IgD-negative memory B cell (primary cell): ENCODE measurements at regions not wholly inside any gene's neighbourhood (a gene's known extent, or its start where the extent isn't known, plus 50 kb on each side); places are given as distances from the start of the nearest gene placed in this dataset.

Experiments used
- H3K27ac Mint-ChIP-seq, 3 donors: one replicate each; pipeline ENCODE4 v1.8.0; 2020 to 2022; ENCODE audit warnings: mild to moderate bottlenecking in 3 of 3, mixed read lengths in 3 of 3, moderate library complexity in 1 of 3
- H3K27me3 Mint-ChIP-seq: one replicate; pipeline ENCODE4 v1.8.0; 2021; ENCODE audit warnings: mixed read lengths
- H3K36me3 Mint-ChIP-seq: one replicate; pipeline ENCODE4 v1.8.0; 2020; ENCODE audit warnings: mild to moderate bottlenecking, mixed read lengths
- H3K4me1 Mint-ChIP-seq, 3 donors: one replicate each; pipeline ENCODE4 v1.8.0; 2020 to 2022; ENCODE audit warnings: mixed read lengths in 3 of 3, mild to moderate bottlenecking in 1 of 3
- H3K4me3 Mint-ChIP-seq, 4 donors: one replicate each; pipeline ENCODE4 v1.8.0; 2020 to 2022; ENCODE audit warnings: mild to moderate bottlenecking in 4 of 4, mixed read lengths in 4 of 4, moderate library complexity in 3 of 4
- H3K9me3 Mint-ChIP-seq, 3 donors: one replicate each; pipeline ENCODE4 v1.8.0; 2020 to 2021; ENCODE audit warnings: mixed read lengths in 3 of 3, mild to moderate bottlenecking in 1 of 3

DNA sequence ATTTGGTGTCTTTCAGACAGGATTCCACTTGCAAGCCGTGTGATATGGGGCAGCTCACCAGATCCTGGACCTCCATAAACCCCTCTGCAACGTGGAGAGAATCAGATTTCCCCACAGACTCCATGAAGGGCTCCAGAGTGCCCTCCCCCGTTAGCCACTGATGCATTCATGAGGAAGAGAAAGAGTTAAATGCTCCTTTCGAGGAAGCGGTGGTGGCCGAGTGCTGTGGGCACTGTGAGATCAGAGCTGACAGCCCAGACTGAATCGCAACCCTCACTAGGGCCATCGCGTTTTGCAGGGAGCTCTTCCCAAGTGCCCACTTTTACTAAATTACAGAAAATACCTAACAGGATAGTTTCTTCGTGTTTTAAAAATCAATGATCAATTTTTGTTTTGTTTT, 226.3 kb upstream of the ZNF32 start:
- H3K9me3 Mint-ChIP-seq = peaks cover 0 to under 1% (median 0%) of the 10 kb centered on the region in 3 donors
- peaks cover 4% of the 10 kb centered on the region for H3K27me3 Mint-ChIP-seq
- no peak overlapping the region for H3K4me3 Mint-ChIP-seq
- no peaks in the 10 kb centered on the region for H3K36me3 Mint-ChIP-seq
- peaks cover 0 to 1% (median 0%) of the 10 kb centered on the region in 3 donors for H3K4me1 Mint-ChIP-seq
- H3K27ac Mint-ChIP-seq = no peak overlapping the region

DNA sequence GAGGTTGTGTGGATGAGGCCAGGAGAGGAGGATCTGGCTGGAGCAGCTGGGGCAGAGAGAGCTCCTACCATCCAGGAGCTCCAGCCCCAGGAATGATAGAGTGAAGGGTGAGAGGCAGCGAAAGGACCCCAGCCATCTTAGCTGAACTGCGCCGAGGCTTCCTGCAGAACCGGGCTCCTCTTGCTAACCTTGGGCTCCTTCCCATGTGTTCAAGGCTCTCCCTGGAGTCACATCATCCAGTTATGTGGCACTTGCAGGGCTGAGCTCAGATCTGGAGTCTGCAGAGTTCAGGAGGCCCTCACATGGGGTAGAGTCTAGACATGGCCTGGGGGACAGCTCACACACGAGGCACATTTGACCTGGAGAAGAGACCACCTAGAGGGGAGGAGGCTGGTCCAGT, 225.0 kb upstream of the ZNF32 start:
- Mint-ChIP-seq H3K9me3 (peaks cover 0 to 2% (median 0%) of the 10 kb centered on the region in 3 donors), H3K4me3 (no peak overlapping the region), H3K27me3 (peaks cover 4% of the 10 kb centered on the region), H3K36me3 (no peaks in the 10 kb centered on the region), H3K4me1 (peaks cover 0 to 1% (median 0%) of the 10 kb centered on the region in 3 donors), H3K27ac (no peak overlapping the region)

DNA sequence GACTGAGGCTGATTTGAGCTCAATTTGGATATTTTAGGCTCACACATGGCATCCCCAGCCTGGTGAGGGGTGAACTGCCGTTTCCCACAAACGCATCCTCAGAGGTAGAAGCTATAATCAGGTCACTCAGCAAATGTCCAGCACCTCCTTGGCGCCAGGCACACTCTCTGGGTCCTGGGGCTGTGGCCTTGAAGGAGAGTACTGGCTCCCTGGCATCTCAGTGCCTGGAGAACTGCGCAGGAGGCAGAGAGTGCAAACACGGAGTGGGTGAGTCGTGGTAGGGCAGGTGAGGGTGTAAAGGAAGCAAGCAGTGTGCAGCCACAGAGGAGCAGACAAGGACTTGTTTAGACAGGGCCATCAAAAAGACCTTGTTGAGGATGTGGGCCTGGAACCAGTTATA, 224.0 kb upstream of the ZNF32 start:
- H3K4me1 Mint-ChIP-seq = no peaks in the 10 kb centered on the region
- H3K36me3 Mint-ChIP-seq = no peaks in the 10 kb centered on the region
- peaks cover 0 to 2% (median 0%) of the 10 kb centered on the region in 3 donors for H3K9me3 Mint-ChIP-seq
- peaks cover 2% of the 10 kb centered on the region for H3K27me3 Mint-ChIP-seq
- H3K27ac Mint-ChIP-seq = no peak overlapping the region
- no peak overlapping the region for H3K4me3 Mint-ChIP-seq

DNA sequence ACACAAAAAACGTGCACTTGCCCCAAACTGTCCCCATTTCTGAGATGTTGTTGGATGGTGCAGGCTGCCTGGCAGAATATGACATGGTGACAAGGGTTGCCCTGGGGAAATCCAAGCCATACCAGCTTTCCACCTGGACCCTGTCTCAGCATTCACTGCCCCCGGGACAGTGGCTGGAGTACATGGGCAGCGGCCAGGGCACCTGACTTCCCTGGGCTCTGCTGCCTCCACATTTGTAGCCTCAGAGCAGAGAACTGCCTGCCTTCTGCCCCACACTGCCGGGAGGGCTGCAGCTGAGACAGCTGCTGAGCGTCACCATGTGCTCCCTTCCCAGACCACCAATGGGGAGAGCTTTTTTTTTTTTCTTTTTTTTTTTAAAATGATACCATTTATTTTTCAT, 222.9 kb upstream of the ZNF32 start:
- no peaks in the 10 kb centered on the region for H3K36me3 Mint-ChIP-seq
- H3K9me3 Mint-ChIP-seq = peaks cover 0 to 2% (median 0%) of the 10 kb centered on the region in 3 donors
- H3K4me3 Mint-ChIP-seq = no peak overlapping the region

DNA sequence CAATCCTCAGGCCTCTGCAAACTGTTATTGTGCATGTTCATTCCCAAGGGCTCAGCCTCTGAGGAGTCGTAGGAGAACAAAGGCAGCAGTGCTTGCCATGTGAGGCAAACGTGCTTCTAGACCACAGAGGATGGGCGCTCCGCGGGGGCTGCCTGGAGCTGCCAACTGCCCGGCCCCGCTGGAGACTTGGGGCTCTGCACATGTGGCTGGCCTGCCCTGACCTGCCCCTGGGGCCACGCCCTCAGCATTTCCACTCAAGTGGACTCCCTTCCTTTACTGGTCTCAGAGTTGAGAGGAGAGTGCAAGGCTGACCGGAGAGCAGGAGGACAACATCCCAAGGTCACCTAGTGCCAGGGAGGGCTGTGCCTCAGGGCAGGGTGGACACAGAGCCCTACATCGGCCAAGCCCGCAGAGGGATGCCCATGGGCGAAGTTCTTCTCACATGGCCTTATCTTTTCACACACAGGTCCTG, 222.3 kb upstream of the ZNF32 start:
- H3K4me3 Mint-ChIP-seq = no peak overlapping the region
- H3K36me3 Mint-ChIP-seq = no peaks in the 10 kb centered on the region
- peaks cover 2% of the 10 kb centered on the region for H3K27me3 Mint-ChIP-seq

More for the DNA sequence above, 222.9 kb upstream of the ZNF32 start:
- Mint-ChIP-seq H3K27ac (no peak overlapping the region), H3K27me3 (peaks cover 2% of the 10 kb centered on the region), H3K4me1 (no peaks in the 10 kb centered on the region)

DNA sequence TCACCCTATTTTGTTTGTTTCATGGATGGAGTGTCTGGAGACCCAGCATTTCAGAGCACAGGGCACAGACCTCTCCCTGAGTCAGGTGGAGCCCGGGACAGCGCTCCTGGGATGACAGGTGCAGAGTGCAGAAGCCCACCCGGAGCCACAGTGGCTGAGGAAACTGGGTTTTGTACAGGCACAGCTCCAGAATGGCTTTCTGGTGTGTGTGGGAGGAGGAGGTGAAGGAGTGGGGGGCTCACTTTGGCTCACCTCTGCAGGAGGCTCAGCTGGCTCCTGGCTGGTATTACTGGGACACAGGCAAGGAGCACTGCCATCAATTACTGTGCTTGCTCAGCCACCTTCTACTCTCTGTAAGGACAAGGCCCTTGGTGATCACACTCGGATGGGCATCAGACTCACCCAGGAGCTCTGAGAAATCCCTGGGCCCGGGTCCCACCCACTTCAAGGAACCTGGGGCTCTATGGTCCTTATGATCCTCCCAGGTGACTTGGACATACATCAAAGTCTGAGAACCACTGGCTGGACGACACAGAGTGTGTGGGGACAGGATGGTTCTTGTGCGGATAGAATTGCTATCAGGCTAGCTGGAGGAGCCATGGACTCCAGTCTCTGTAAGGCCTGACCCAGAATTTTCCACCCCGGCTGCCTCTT, 221.1 kb upstream of the ZNF32 start:
- no peak overlapping the region for H3K4me3 Mint-ChIP-seq
- H3K9me3 Mint-ChIP-seq = peaks cover 0 to 2% (median 0%) of the 10 kb centered on the region in 3 donors
- peaks cover 2% of the 10 kb centered on the region for H3K27me3 Mint-ChIP-seq
- no peaks in the 10 kb centered on the region for H3K36me3 Mint-ChIP-seq
- H3K4me1 Mint-ChIP-seq = no peaks in the 10 kb centered on the region
- no peak overlapping the region for H3K27ac Mint-ChIP-seq

More for the DNA sequence above, 222.3 kb upstream of the ZNF32 start:
- Mint-ChIP-seq H3K27ac (no peak overlapping the region), H3K9me3 (peaks cover 0 to 2% (median 0%) of the 10 kb centered on the region in 3 donors), H3K4me1 (no peaks in the 10 kb centered on the region)

DNA sequence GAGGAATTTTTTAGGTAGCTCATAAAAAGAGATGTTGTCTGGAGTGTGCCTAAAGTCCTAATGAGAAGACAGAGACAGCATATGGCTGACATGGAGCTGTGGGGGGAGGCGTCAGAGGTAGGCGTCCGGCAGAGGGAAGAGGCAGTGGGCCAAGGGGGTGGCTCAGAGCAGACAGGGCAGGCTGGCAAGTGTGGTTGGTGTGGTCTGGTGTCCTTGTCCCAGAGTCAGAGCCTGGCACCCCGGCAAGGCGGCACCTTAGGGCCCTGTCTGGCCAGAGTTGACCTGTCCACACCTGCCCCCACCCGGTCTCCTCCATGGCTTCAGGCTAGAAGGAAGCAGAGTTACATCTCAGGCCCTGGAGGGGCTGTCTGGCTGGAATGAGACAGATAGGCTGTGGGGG, 220.3 kb upstream of the ZNF32 start:
- Mint-ChIP-seq H3K27me3 (peaks cover 2% of the 10 kb centered on the region), H3K4me3 (no peak overlapping the region), H3K36me3 (no peaks in the 10 kb centered on the region), H3K27ac (no peak overlapping the region), H3K4me1 (no peaks in the 10 kb centered on the region), H3K9me3 (peaks cover 0 to 2% (median 0%) of the 10 kb centered on the region in 3 donors)

DNA sequence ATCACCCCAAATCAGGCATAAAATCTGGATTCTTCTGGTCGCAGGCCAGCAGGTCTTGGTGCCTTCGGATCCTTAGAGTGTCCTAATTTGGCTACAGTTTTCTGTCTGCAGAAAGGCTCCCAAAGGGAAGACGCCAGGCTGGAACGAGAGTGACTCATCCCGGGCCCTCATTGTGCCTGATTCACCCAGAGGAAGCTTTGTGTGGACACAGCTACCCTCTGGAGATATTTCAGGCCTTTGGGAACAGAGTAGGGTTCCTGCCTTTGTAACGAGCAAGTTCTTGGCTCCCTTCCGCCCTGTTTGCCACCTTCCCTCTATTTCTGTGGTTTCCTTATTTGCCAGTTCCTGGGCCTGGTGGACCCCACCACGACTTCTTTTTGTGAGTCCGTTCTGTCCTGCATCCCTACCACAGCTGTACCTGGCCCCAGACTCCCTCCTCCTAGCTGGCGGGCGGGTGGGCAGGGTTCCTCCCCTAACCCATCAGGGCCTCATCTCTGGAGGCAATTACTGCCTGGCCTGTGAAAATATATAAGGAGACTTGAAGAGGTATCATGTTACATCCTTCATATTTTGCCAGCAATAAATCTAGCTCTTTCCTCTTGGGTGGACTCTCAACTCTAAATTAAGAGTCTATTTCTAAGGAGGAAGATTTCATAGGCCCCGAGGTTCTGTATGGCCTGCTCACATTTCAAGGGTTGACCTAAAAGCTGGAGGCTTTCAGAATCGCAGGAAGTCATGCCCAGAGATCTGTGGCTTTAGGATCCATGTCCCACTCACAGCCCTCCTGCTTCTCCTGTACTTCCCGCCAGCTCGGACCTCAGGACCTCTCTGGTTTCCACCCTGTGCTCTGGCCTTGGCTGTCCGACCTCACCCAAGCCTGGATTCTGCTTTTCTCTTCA, 219.2 kb upstream of the ZNF32 start:
- Mint-ChIP-seq H3K36me3 (no peaks in the 10 kb centered on the region), H3K27ac (no peak overlapping the region), H3K4me1 (no peaks in the 10 kb centered on the region), H3K27me3 (no peaks in the 10 kb centered on the region), H3K4me3 (no peak overlapping the region), H3K9me3 (peaks cover 0 to 2% (median 0%) of the 10 kb centered on the region in 3 donors)

DNA sequence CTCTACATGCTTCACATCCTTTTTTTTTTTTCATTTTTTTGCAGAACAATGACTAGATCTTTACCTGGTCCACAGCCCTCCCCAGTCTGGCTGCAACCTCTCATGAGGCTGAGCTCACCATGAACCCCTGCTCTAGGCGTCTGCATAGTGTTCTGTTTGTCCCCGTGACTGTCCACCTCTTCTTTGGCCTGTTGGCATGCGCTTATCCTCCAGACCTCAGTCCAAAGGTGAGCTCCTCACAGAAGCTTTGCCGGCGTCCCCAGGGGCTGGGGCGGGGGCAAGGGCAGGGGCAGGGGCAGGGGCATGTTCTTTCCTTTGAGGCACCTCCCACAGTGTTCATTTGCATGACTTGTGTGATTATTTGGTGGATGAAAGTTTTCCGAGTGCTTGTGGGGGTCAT, 218.4 kb upstream of the ZNF32 start:
- H3K36me3 Mint-ChIP-seq = no peaks in the 10 kb centered on the region
- no peaks in the 10 kb centered on the region for H3K27me3 Mint-ChIP-seq
- peaks cover 0 to 3% (median 2%) of the 10 kb centered on the region in 3 donors for H3K9me3 Mint-ChIP-seq
- no peak overlapping the region for H3K4me3 Mint-ChIP-seq
- H3K4me1 Mint-ChIP-seq = no peaks in the 10 kb centered on the region
- H3K27ac Mint-ChIP-seq = no peak overlapping the region

DNA sequence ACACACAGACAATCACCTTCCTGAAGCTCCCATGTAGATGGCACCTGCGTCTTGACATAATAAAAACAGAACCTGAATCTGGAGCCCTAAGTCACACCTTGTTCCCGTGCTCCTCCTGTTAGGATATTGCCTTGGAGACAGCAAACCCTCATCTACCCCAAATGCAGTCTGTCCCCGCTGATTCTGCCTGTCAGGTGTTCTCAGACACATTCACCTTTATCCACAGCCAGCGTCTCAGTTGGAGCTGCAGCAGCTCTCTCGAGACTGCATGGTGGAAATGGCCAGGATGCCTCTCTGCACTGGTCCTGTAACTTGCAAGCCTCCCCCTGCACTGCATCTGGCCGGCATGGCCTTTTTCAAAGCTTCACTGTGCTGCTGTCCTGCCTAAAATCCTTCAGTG, 218.0 kb upstream of the ZNF32 start:
- Mint-ChIP-seq H3K27me3 (no peaks in the 10 kb centered on the region), H3K4me1 (no peaks in the 10 kb centered on the region), H3K27ac (no peak overlapping the region), H3K4me3 (no peak overlapping the region), H3K9me3 (peaks cover 0 to 3% (median 2%) of the 10 kb centered on the region in 3 donors), H3K36me3 (no peaks in the 10 kb centered on the region)

DNA sequence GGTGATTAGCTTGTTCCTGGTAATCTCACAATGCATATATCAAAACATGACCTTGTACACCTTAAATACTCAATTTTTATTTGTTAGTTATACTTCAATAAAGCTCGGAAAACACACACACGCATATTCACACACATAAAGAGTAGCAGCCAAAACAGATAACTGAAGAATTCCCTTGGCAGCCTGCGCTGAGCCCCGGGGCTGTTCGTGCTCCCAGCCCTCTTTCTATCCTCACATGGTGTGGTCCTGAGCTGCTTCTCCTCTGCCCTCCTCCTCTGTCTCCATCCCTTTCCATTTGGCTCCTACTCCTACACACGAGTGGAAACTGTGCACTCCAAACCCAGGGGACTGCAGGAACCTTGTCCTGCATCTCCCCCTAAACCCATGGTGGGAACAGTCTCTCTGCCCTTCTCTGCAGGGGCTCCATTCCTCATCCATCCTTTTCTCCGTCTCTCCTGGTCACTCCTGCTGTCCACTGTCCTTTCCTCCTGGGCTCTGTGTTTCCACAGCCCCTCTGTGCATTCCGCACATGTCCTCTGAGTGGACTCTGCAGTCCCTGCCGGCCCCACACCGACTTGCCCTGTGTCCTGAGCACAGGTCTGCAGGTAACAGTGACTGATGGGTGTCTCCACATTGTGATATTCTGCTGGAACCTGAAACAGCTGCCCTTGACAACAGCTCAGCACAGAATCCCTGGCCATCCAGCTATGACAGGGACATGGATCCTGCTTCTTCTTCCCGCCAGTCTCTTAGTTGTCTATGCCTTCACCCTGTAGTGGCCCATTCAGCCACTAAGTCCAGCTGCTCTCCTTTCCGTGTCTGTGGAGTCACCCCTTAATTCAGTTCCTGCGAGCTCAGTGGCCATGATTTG, 216.8 kb upstream of the ZNF32 start:
- no peaks in the 10 kb centered on the region for H3K4me1 Mint-ChIP-seq
- H3K9me3 Mint-ChIP-seq = peaks cover 0 to 3% (median 2%) of the 10 kb centered on the region in 3 donors
- no peak overlapping the region for H3K4me3 Mint-ChIP-seq
- H3K27ac Mint-ChIP-seq = no peak overlapping the region
- peaks cover 1% of the 10 kb centered on the region for H3K36me3 Mint-ChIP-seq
- H3K27me3 Mint-ChIP-seq = no peaks in the 10 kb centered on the region

DNA sequence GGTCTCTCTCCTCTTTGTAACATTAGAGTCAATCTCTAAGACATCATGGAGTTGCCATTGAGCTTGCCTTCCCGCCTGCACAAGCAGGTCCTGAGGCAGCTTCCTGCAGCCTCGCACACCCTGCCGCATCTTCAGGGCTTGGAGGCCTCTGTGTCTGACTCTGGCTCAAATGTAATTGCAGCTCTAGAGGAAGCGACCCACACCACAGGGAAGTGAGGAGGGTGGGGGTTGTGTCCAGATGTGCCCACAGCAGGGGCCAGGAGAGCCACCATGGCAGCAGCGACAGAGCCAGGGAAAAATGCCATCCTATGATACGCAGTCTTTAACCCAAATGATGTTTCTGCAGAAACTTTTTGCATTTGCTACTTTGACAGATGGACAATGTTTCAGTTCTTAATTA, 216.0 kb upstream of the ZNF32 start:
- Mint-ChIP-seq H3K27me3 (no peaks in the 10 kb centered on the region), H3K36me3 (peaks cover 1% of the 10 kb centered on the region), H3K4me3 (no peak overlapping the region), H3K4me1 (no peaks in the 10 kb centered on the region), H3K27ac (no peak overlapping the region), H3K9me3 (peaks cover 0 to 3% (median 0%) of the 10 kb centered on the region in 3 donors)

DNA sequence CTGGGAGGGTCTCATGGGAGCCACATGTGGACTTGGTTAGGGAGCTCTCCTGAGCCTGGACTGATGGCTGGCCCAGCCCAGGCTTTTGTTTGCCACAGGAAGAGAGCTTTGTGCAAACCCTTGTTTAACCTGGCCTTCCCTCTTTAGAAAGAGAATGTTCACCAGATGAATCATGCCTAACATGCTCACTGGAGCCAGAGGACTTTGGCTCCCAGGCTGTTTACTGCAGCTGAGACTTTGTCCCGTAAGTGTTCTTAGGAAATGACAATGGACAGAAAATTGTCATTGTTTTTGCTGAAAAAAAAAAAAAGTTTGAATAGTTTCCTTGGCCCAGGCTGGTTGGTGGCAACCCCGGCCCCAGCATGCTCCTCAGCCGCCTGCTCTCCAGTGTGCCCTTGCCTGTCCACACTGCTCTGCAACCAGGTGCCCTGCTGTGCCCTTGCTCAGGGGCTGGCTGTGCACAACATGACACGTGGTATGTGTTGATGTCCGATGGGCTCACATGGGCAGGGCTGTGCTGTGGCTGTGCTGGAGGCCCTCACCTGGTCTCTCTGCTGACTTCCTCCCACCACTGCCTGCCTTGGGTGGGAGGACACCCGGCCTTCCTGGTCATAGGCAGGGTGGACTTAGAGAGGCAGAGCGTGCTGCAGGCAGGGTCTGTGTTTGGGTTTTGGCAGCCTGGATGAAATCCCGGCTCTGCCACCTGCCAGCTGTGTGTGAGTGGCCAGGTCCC, 215.3 kb upstream of the ZNF32 start:
- Mint-ChIP-seq H3K27ac (no peak overlapping the region), H3K4me1 (no peaks in the 10 kb centered on the region), H3K36me3 (peaks cover 1% of the 10 kb centered on the region), H3K27me3 (no peaks in the 10 kb centered on the region), H3K4me3 (no peak overlapping the region), H3K9me3 (peaks cover 0 to 3% (median 0%) of the 10 kb centered on the region in 3 donors)

DNA sequence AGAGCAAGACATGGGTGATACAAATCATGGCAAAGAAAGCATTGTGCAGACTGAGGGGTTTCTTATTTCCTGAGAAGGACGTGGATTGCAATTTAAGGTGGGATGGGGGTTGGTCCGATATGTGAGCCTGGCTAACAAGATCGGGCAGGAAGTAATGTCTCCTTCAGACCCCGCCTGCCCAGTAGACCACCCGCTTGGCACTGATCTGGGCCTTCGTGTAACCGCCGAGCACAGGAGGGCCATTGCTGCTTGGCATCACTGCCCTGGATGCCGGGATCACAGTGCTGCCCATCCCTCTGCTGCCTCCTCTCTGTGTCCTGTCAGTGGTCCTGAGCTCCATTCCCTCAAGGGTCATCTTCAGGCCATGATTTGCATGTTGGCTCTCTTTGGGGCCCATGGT, 214.6 kb upstream of the ZNF32 start:
- Mint-ChIP-seq H3K4me1 (no peaks in the 10 kb centered on the region), H3K36me3 (peaks cover 1% of the 10 kb centered on the region), H3K4me3 (no peak overlapping the region), H3K27ac (no peak overlapping the region), H3K27me3 (no peaks in the 10 kb centered on the region), H3K9me3 (peaks cover 0 to 3% (median 0%) of the 10 kb centered on the region in 3 donors)
